ENCODE measurements at regions not wholly inside any gene's neighbourhood (a gene's known extent, or its start where the extent isn't known, plus 50 kb on each side); places are given as distances from the start of the nearest gene placed in this dataset.

GRCh38 chr3:74691946-74692345, 77.5 kb upstream of the CNTN3 start:
- DNase-seq, result no peak

- DNase-seq, result no peak
These were observed 58.9 kb upstream of the CNTN3 start for GRCh38 chr3:74673326-74673725.

DNA sequence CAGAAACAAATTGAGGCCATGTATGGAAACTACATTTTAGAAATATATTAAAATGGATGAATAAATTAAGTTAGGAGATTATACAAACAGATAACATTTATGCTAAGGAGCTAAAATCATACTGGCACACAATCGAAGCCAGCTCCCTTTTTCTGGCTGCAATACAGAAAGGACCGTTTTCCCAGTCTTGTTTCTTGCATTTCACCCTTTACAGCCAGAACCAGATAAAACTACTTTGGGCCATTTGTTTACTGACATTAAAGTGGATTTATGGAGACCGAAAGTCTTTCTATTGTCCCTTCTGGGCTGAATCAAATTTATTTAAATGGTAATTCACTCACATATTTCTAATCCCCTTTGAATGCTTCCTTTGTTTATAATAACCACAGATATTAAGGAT, 50.1 kb upstream of the CNTN3 start:
- DNase-seq, result no peak
